ENCODE measurements at regions not wholly inside any gene's neighbourhood (a gene's known extent, or its start where the extent isn't known, plus 50 kb on each side); places are given as distances from the start of the nearest gene placed in this dataset.

GRCh38 chr2:24439971-24440340 is 51.1 kb upstream of the NCOA1 start:
- peaks cover 2% of the 10 kb centered on the region for H3K27me3 Mint-ChIP-seq
- no peak overlapping the region for H3K27ac Mint-ChIP-seq
- H3K4me1 Mint-ChIP-seq = no peaks in the 10 kb centered on the region
- no peak for ATAC-seq (ENCODE audit: low read depth)
- no peak overlapping the region for H3K4me3 Mint-ChIP-seq
- POLR2A ChIA-PET = no interaction called here
- no peaks in the 10 kb centered on the region for H3K36me3 Mint-ChIP-seq
- no peak for DNase-seq
- H3K9me3 Mint-ChIP-seq = no peaks in the 10 kb centered on the region

GRCh38 chr2:24439280-24439970 is 51.6 kb upstream of the NCOA1 start:
- no peaks in the 10 kb centered on the region for H3K27me3 Mint-ChIP-seq
- no peaks in the 10 kb centered on the region for H3K9me3 Mint-ChIP-seq
- H3K4me3 Mint-ChIP-seq = no peak overlapping the region
- H3K27ac Mint-ChIP-seq = no peak overlapping the region
- no peaks in the 10 kb centered on the region for H3K4me1 Mint-ChIP-seq
- DNase-seq = no peak
- POLR2A ChIA-PET = no interaction called here
- ATAC-seq (ENCODE audit: low read depth) = no peak
- H3K36me3 Mint-ChIP-seq = no peaks in the 10 kb centered on the region

GRCh38 chr2:24438106-24438505 is 52.9 kb upstream of the NCOA1 start:
- Mint-ChIP-seq H3K27ac (no peak overlapping the region), H3K27me3 (peaks cover under 1% of the 10 kb centered on the region), H3K9me3 (no peaks in the 10 kb centered on the region), H3K4me1 (no peaks in the 10 kb centered on the region), H3K36me3 (no peaks in the 10 kb centered on the region), H3K4me3 (no peak overlapping the region)
- no peak for DNase-seq
- POLR2A ChIA-PET = no interaction called here
- ATAC-seq (ENCODE audit: low read depth) = no peak

GRCh38 chr2:24435391-24436316 is 55.4 kb upstream of the NCOA1 start:
- DNase-seq (no peak), ATAC-seq (ENCODE audit: low read depth) (no peak)
- Mint-ChIP-seq H3K4me3 (no peak overlapping the region), H3K4me1 (no peaks in the 10 kb centered on the region), H3K27me3 (peaks cover 3% of the 10 kb centered on the region), H3K9me3 (no peaks in the 10 kb centered on the region), H3K27ac (no peak overlapping the region), H3K36me3 (no peaks in the 10 kb centered on the region)
- POLR2A ChIA-PET = no interaction called here

GRCh38 chr2:24434541-24434940 is 56.5 kb upstream of the NCOA1 start:
- Mint-ChIP-seq H3K36me3 (no peaks in the 10 kb centered on the region), H3K4me3 (no peak overlapping the region), H3K27ac (no peak overlapping the region), H3K27me3 (peaks cover 5% of the 10 kb centered on the region), H3K9me3 (no peaks in the 10 kb centered on the region), H3K4me1 (no peaks in the 10 kb centered on the region)
- no peak for ATAC-seq (ENCODE audit: low read depth)
- POLR2A ChIA-PET = no interaction called here
- no peak for DNase-seq

- POLR2A ChIA-PET = interaction anchor here (0.6 kb wide), 2 partner anchors 23 to 135 kb away, joined by 3 to 4 read pairs; no protein-coding TSS in a partner anchor
- Mint-ChIP-seq H3K36me3 (no peaks in the 10 kb centered on the region), H3K27me3 (peaks cover 5% of the 10 kb centered on the region), H3K4me3 (no peak overlapping the region), H3K9me3 (no peaks in the 10 kb centered on the region), H3K4me1 (no peaks in the 10 kb centered on the region), H3K27ac (no peak overlapping the region)
- ATAC-seq (ENCODE audit: low read depth) (no peak), DNase-seq (no peak)
These were observed 58.3 kb upstream of the NCOA1 start for GRCh38 chr2:24432735-24433134.

- Mint-ChIP-seq H3K4me1 (no peaks in the 10 kb centered on the region), H3K27ac (no peak overlapping the region), H3K27me3 (peaks cover 5% of the 10 kb centered on the region), H3K4me3 (no peak overlapping the region), H3K36me3 (no peaks in the 10 kb centered on the region), H3K9me3 (no peaks in the 10 kb centered on the region)
- POLR2A ChIA-PET = no interaction called here
- ATAC-seq (ENCODE audit: low read depth) = no peak
- no peak for DNase-seq
These were observed 58.9 kb upstream of the NCOA1 start for GRCh38 chr2:24432121-24432520.

GRCh38 chr2:24429197-24430074 is 61.6 kb upstream of the NCOA1 start:
- DNase-seq (no peak), ATAC-seq (ENCODE audit: low read depth) (no peak)
- no peaks in the 10 kb centered on the region for H3K4me1 Mint-ChIP-seq
- H3K27me3 Mint-ChIP-seq = peaks cover 5% of the 10 kb centered on the region
- no peaks in the 10 kb centered on the region for H3K9me3 Mint-ChIP-seq
- no peak overlapping the region for H3K27ac Mint-ChIP-seq
- H3K4me3 Mint-ChIP-seq = no peak overlapping the region
- H3K36me3 Mint-ChIP-seq = no peaks in the 10 kb centered on the region
- POLR2A ChIA-PET = no interaction called here

GRCh38 chr2:24424387-24424786 is 64.1 kb upstream of the ITSN2 start:
- no peak overlapping the region for H3K4me3 Mint-ChIP-seq
- H3K4me1 Mint-ChIP-seq = no peaks in the 10 kb centered on the region
- POLR2A ChIA-PET = no interaction called here
- no peaks in the 10 kb centered on the region for H3K9me3 Mint-ChIP-seq
- no peak for ATAC-seq (ENCODE audit: low read depth)
- H3K36me3 Mint-ChIP-seq = no peaks in the 10 kb centered on the region
- no peaks in the 10 kb centered on the region for H3K27me3 Mint-ChIP-seq
- H3K27ac Mint-ChIP-seq = no peak overlapping the region
- no peak for DNase-seq

- Mint-ChIP-seq H3K4me1 (no peaks in the 10 kb centered on the region), H3K36me3 (no peaks in the 10 kb centered on the region), H3K27me3 (no peaks in the 10 kb centered on the region), H3K4me3 (no peak overlapping the region), H3K27ac (no peak overlapping the region), H3K9me3 (no peaks in the 10 kb centered on the region)
- POLR2A ChIA-PET = no interaction called here
- DNase-seq (no peak), ATAC-seq (ENCODE audit: low read depth) (no peak)
These were observed 62.8 kb upstream of the ITSN2 start for GRCh38 chr2:24423095-24423494.

- no peak overlapping the region for H3K4me3 Mint-ChIP-seq
- H3K4me1 Mint-ChIP-seq = no peaks in the 10 kb centered on the region
- no peaks in the 10 kb centered on the region for H3K27me3 Mint-ChIP-seq
- H3K27ac Mint-ChIP-seq = no peak overlapping the region
- POLR2A ChIA-PET = interaction anchor here (0.9 kb wide), 1 partner anchor 707 kb away, joined by 3 read pairs; no protein-coding TSS in a partner anchor
- no peak for ATAC-seq (ENCODE audit: low read depth)
- H3K36me3 Mint-ChIP-seq = no peaks in the 10 kb centered on the region
- H3K9me3 Mint-ChIP-seq = no peaks in the 10 kb centered on the region
- peak; percentile 36 for DNase-seq
These were observed 61.3 kb upstream of the ITSN2 start for GRCh38 chr2:24421668-24422067.

GRCh38 chr2:24420373-24420772 is 60.0 kb upstream of the ITSN2 start:
- DNase-seq = no peak
- no peak overlapping the region for H3K27ac Mint-ChIP-seq
- ATAC-seq (ENCODE audit: low read depth) = no peak
- no peaks in the 10 kb centered on the region for H3K36me3 Mint-ChIP-seq
- no peak overlapping the region for H3K4me3 Mint-ChIP-seq
- H3K9me3 Mint-ChIP-seq = no peaks in the 10 kb centered on the region
- POLR2A ChIA-PET = no interaction called here
- no peaks in the 10 kb centered on the region for H3K27me3 Mint-ChIP-seq
- no peaks in the 10 kb centered on the region for H3K4me1 Mint-ChIP-seq

- Mint-ChIP-seq H3K27me3 (no peaks in the 10 kb centered on the region), H3K36me3 (no peaks in the 10 kb centered on the region), H3K27ac (no peak overlapping the region), H3K4me1 (no peaks in the 10 kb centered on the region), H3K4me3 (no peak overlapping the region), H3K9me3 (no peaks in the 10 kb centered on the region)
- DNase-seq (no peak), ATAC-seq (ENCODE audit: low read depth) (no peak)
- POLR2A ChIA-PET = no interaction called here
These were observed 58.0 kb upstream of the ITSN2 start for GRCh38 chr2:24418166-24418841.
